DOHH2 (cell line): ENCODE measurements at regions not wholly inside any gene's neighbourhood (a gene's known extent, or its start where the extent isn't known, plus 50 kb on each side); places are given as distances from the start of the nearest gene placed in this dataset.

Experiments
- CTCF ChIP-seq: fragments of 200-600 bp; sonication (generic); IDR thresholded peaks from one replicate; pipeline ENCODE4 v1.5.1; 2014; ENCODE audit warnings: antibody characterized with exemption, mild to moderate bottlenecking, low read depth, low read length; ENCODE audit not compliant: poor library complexity, severe bottlenecking
- EZH2phosphoT487 ChIP-seq: fragments of 200-600 bp; sonication (generic); IDR thresholded peaks from 2 replicates; pipeline ENCODE4 v1.6.1; 2017; ENCODE audit warnings: borderline replicate concordance, mild to moderate bottlenecking, antibody characterized with exemption, low read length, moderate library complexity, mixed read lengths

GRCh38 chr3:25304916-25305315, 123.1 kb upstream of the RARB start:
- TF ChIP-seq CTCF, result no peak
- no peak for TF ChIP-seq EZH2phosphoT487
